Astrocyte (in vitro differentiated cells and primary cell): ENCODE measurements at regions not wholly inside any gene's neighbourhood (a gene's known extent, or its start where the extent isn't known, plus 50 kb on each side); places are given as distances from the start of the nearest gene placed in this dataset.

Experiments used
- DNase-seq: peaks from one replicate; pipeline ENCODE4 v3.0.0-alpha.2; 2010; ENCODE audit warnings: low read depth
- FAIRE-seq: peaks from 2 replicates; lab custom pipeline; 2011; peaks lifted over from hg19 to GRCh38; lab: Jason Lieb, UNC
- H2AFZ ChIP-seq: 2 replicates; pipeline ENCODE4 v1.6.0; 2012; ENCODE audit warnings: low read depth, low read length, inconsistent platforms
- H3K27ac ChIP-seq: 2 replicates; pipeline ENCODE4 v1.5.1; 2011; ENCODE audit warnings: low read depth, low read length, inconsistent platforms
- H3K27me3 ChIP-seq: 2 replicates; pipeline ENCODE4 v1.6.0; 2011; ENCODE audit warnings: low read length, inconsistent platforms; ENCODE audit not compliant: insufficient read depth
- H3K36me3 ChIP-seq: 2 replicates; pipeline ENCODE4 v1.5.1; 2011; ENCODE audit warnings: low read length, inconsistent platforms; ENCODE audit not compliant: insufficient read depth
- H3K4me1 ChIP-seq: 2 replicates; pipeline ENCODE4 v1.5.1; 2011; ENCODE audit warnings: low read length, inconsistent platforms; ENCODE audit not compliant: insufficient read depth
- H3K4me2 ChIP-seq: 2 replicates; pipeline ENCODE4 v1.6.0; 2012; ENCODE audit warnings: low read length, inconsistent platforms
- H3K4me3 ChIP-seq: 2 replicates; pipeline ENCODE4 v1.5.1; 2011; ENCODE audit warnings: low read depth, mild to moderate bottlenecking, low read length, inconsistent platforms; ENCODE audit not compliant: insufficient read depth
- H3K79me2 ChIP-seq: 2 replicates; pipeline ENCODE4 v1.6.0; 2012; ENCODE audit warnings: mild to moderate bottlenecking, low read length, inconsistent platforms; ENCODE audit not compliant: insufficient read depth
- H3K9ac ChIP-seq: 2 replicates; pipeline ENCODE4 v1.6.0; 2012; ENCODE audit warnings: mild to moderate bottlenecking, low read length, inconsistent platforms
- H3K9me3 ChIP-seq: 2 replicates; pipeline ENCODE4 v1.5.1; 2012; ENCODE audit warnings: low read depth, mild to moderate bottlenecking, low read length, inconsistent platforms; ENCODE audit not compliant: insufficient read depth
- H4K20me1 ChIP-seq: 2 replicates; pipeline ENCODE4 v1.6.0; 2012; ENCODE audit warnings: low read length, inconsistent platforms; ENCODE audit not compliant: insufficient read depth
- H3K27ac Mint-ChIP-seq: one replicate; pipeline ENCODE4 v1.8.0; 2021; ENCODE audit warnings: mild to moderate bottlenecking, mixed read lengths; ENCODE audit not compliant: unreplicated experiment
- H3K27me3 Mint-ChIP-seq: one replicate; pipeline ENCODE4 v1.8.0; 2021; ENCODE audit warnings: low read depth, mixed read lengths; ENCODE audit not compliant: unreplicated experiment
- H3K36me3 Mint-ChIP-seq: one replicate; pipeline ENCODE4 v1.8.0; 2021; ENCODE audit warnings: low read depth, mixed read lengths; ENCODE audit not compliant: unreplicated experiment
- H3K4me1 Mint-ChIP-seq: one replicate; pipeline ENCODE4 v1.8.0; 2021; ENCODE audit warnings: low read depth, mixed read lengths; ENCODE audit not compliant: unreplicated experiment
- H3K4me3 Mint-ChIP-seq: one replicate; pipeline ENCODE4 v1.8.0; 2021; ENCODE audit warnings: mild to moderate bottlenecking, moderate library complexity, mixed read lengths; ENCODE audit not compliant: unreplicated experiment
- H3K9me3 Mint-ChIP-seq: one replicate; pipeline ENCODE4 v1.8.0; 2021; ENCODE audit warnings: mild to moderate bottlenecking, mixed read lengths; ENCODE audit not compliant: unreplicated experiment
- EZH2 ChIP-seq: IDR thresholded peaks from 2 replicates; pipeline ENCODE4 v1.6.1; 2012; ENCODE audit warnings: mild to moderate bottlenecking, low read length, inconsistent platforms; ENCODE audit not compliant: insufficient read depth
- TF ChIP-seq, protein P1 (sequence below): IDR thresholded peaks from 2 replicates; pipeline ENCODE4 v1.5.1; 2011; ENCODE audit warnings: low read depth, mild to moderate bottlenecking, inconsistent platforms, low read length, moderate library complexity; ENCODE audit not compliant: insufficient read depth

- no peak overlapping the region for H3K4me2 ChIP-seq
- no peak overlapping the region for H3K27ac ChIP-seq
- H2AFZ ChIP-seq, result no peak overlapping the region
- H3K9ac ChIP-seq, result no peak overlapping the region
- no peaks in the 10 kb centered on the region for H3K27me3 ChIP-seq
- H3K9me3 Mint-ChIP-seq, result no peaks in the 10 kb centered on the region
- H3K9me3 ChIP-seq, result no peaks in the 10 kb centered on the region
- H3K27me3 Mint-ChIP-seq, result peaks cover 13% of the 10 kb centered on the region
- H3K4me3 Mint-ChIP-seq, result no peak overlapping the region
- H3K4me1 Mint-ChIP-seq, result no peaks in the 10 kb centered on the region
- no peaks in the 10 kb centered on the region for H4K20me1 ChIP-seq
- no peaks in the 10 kb centered on the region for H3K4me1 ChIP-seq
- FAIRE-seq (no peak), DNase-seq (no peak)
- H3K36me3 Mint-ChIP-seq, result no peaks in the 10 kb centered on the region
- H3K79me2 ChIP-seq, result no peaks in the 10 kb centered on the region
- peak overlapping the region; percentile 21 for H3K27ac Mint-ChIP-seq
- H3K36me3 ChIP-seq, result no peaks in the 10 kb centered on the region
- TF ChIP-seq EZH2, result no peak
- TF ChIP-seq, protein P1, sequence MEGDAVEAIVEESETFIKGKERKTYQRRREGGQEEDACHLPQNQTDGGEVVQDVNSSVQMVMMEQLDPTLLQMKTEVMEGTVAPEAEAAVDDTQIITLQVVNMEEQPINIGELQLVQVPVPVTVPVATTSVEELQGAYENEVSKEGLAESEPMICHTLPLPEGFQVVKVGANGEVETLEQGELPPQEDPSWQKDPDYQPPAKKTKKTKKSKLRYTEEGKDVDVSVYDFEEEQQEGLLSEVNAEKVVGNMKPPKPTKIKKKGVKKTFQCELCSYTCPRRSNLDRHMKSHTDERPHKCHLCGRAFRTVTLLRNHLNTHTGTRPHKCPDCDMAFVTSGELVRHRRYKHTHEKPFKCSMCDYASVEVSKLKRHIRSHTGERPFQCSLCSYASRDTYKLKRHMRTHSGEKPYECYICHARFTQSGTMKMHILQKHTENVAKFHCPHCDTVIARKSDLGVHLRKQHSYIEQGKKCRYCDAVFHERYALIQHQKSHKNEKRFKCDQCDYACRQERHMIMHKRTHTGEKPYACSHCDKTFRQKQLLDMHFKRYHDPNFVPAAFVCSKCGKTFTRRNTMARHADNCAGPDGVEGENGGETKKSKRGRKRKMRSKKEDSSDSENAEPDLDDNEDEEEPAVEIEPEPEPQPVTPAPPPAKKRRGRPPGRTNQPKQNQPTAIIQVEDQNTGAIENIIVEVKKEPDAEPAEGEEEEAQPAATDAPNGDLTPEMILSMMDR, result no peak
- no peak overlapping the region for H3K4me3 ChIP-seq
Observed at GRCh38 chr11:79668575-79668974, 227.7 kb upstream of the TENM4 start.

DNA sequence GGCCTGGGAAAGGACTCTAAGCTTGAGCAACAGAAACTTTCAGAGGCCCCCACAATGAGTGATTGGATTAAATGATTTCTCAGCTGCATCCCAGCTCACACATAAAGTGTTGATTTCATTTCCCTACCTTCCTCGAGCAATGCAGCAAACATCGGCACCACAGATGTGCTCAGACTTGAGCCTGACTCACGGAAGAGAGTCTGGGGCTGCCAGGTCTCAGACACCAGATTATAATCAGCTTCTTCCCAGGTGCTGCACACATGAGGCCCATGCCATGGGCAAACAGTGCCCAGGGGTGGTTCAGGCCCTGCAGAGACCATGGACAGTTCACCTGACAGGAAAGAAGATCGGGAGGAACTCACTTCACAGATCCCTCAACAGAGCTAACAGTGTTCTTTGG, 226.6 kb upstream of the TENM4 start:
- no peak overlapping the region for H3K4me2 ChIP-seq
- FAIRE-seq, result no peak
- H3K4me1 Mint-ChIP-seq, result no peaks in the 10 kb centered on the region

DNA sequence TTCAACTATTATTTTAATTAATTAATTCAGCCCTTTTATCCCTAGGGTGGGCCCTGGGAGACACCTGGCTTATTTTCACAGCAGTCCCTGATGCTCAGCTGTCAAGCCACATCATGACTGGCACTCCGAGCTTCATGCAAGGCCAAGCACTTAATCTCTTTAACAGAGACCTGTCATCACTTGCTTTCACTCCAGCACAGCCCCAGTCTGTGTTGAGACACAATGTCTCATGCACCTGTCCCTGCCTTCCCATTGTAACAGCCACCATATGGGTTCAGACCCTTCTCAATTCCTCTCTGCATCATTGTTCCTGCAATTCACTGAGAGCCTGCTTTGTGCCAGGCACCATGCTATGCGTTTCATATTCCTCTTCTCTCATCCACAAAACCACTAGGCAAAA, 222.2 kb upstream of the TENM4 start:
- TF ChIP-seq, protein P1, result no peak
- TF ChIP-seq EZH2, result no peak
- Mint-ChIP-seq H3K27me3 (peaks cover 13% of the 10 kb centered on the region), H3K9me3 (no peaks in the 10 kb centered on the region), H3K36me3 (no peaks in the 10 kb centered on the region), H3K4me1 (no peaks in the 10 kb centered on the region), H3K4me3 (no peak overlapping the region), H3K27ac (no peak overlapping the region)
- no peaks in the 10 kb centered on the region for H3K36me3 ChIP-seq
- FAIRE-seq (no peak), DNase-seq (no peak)
- no peaks in the 10 kb centered on the region for H3K9me3 ChIP-seq
- no peak overlapping the region for H3K4me2 ChIP-seq
- H3K4me3 ChIP-seq, result no peak overlapping the region
- no peak overlapping the region for H2AFZ ChIP-seq
- no peaks in the 10 kb centered on the region for H4K20me1 ChIP-seq
- no peak overlapping the region for H3K9ac ChIP-seq
- no peak overlapping the region for H3K27ac ChIP-seq
- no peaks in the 10 kb centered on the region for H3K27me3 ChIP-seq
- H3K4me1 ChIP-seq, result no peaks in the 10 kb centered on the region
- no peaks in the 10 kb centered on the region for H3K79me2 ChIP-seq

More for the DNA sequence above, 226.6 kb upstream of the TENM4 start:
- Histone ChIP-seq H3K4me3 (no peak overlapping the region), H3K27ac (no peak overlapping the region), H3K9ac (no peak overlapping the region), H2AFZ (no peak overlapping the region), H4K20me1 (no peaks in the 10 kb centered on the region), H3K4me1 (no peaks in the 10 kb centered on the region), H3K9me3 (no peaks in the 10 kb centered on the region), H3K79me2 (no peaks in the 10 kb centered on the region), H3K27me3 (no peaks in the 10 kb centered on the region), H3K36me3 (no peaks in the 10 kb centered on the region)
- no peak for DNase-seq
- Mint-ChIP-seq H3K27me3 (peaks cover 13% of the 10 kb centered on the region), H3K27ac (no peak overlapping the region), H3K9me3 (no peaks in the 10 kb centered on the region), H3K36me3 (no peaks in the 10 kb centered on the region), H3K4me3 (no peak overlapping the region)
- TF ChIP-seq, protein P1, result no peak
- no peak for TF ChIP-seq EZH2
